ENCODE measurements at regions not wholly inside any gene's neighbourhood (a gene's known extent, or its start where the extent isn't known, plus 50 kb on each side); places are given as distances from the start of the nearest gene placed in this dataset.
"Not testable (repeated sequence)": the region's sequence is repeated elsewhere in the genome, so short reads cannot be mapped to it uniquely, and the experiment has no call there.

DNA sequence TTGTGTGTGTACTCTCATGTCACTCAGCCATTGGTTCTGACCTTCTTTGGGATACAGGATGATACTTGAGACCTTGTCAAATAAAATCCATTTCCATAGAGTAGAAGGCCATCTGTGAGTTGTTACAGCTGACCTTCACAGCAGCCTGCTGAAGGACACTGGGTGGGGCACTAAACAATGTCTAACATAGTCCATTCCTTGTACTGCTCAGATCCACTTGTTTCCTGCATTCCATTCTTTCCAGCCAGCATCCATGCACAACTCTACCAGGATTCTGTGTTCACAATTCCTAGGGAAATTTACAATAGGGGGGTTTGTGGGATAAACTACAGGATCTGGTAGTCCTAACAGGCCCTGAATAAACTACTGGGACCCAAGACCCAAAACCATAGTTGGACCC is 286.4 kb downstream of the RASEF start:
- no peak overlapping the region for H3K27ac Mint-ChIP-seq

DNA sequence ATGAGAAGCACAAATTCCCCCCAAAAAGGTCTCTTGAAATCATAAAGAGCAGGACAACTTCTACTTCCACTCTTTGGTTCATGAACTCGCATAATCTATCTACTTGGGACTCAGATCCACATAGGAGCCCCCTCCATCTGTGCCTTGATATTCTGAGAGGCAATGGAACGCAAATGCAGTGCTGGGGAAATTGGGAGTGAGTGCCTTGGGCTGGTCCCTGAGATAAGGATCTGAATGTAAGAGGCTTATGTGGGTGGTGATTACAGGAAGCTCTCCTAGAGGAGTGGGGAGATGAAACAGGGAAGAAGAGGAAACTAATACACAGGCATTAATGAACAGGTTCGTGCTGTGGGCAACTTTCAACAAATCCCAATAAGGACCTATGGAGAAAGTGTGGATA is 285.6 kb downstream of the RASEF start:
- H3K27me3 Mint-ChIP-seq = peaks cover 0 to 15% (median 8%) of the 10 kb centered on the region in 5 donors
- POLR2A ChIA-PET = no interaction called here
- ATAC-seq (no peak), DNase-seq (no peak)
- no peak overlapping the region for H3K4me3 Mint-ChIP-seq
- no peaks in the 10 kb centered on the region for H3K4me1 Mint-ChIP-seq
- peaks cover 0 to 6% (median 2%) of the 10 kb centered on the region in 9 donors for H3K9me3 Mint-ChIP-seq
- no peaks in the 10 kb centered on the region for H3K36me3 Mint-ChIP-seq
- H3K27ac Mint-ChIP-seq = no peak overlapping the region

More for the DNA sequence above, 286.4 kb downstream of the RASEF start:
- H3K9me3 Mint-ChIP-seq = peaks cover 0 to 4% (median 0%) of the 10 kb centered on the region in 9 donors
- ATAC-seq = no peak
- no peak for DNase-seq
- H3K27me3 Mint-ChIP-seq = peaks cover 0 to 15% (median 8%) of the 10 kb centered on the region in 5 donors
- no peaks in the 10 kb centered on the region for H3K4me1 Mint-ChIP-seq
- POLR2A ChIA-PET = no interaction called here
- no peaks in the 10 kb centered on the region for H3K36me3 Mint-ChIP-seq
- no peak overlapping the region for H3K4me3 Mint-ChIP-seq

DNA sequence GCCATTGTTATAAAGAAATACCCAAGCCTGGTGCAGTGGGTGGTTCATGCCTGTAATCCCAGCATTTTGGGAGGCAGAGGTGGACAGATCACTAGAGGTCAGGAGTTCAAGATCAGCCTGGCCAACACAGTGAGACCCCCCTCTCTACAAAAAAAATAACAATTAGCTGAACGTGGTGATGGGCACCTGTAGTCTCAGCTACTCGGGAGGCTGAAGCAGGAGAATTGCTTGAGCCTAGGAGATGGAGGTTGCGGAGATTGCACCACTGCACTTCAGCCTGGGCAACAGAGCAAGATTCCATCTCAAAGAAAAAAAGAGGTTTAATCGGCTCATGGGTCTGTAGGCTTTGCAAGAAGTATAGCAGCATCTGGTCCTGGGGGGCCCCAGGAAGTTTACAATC is 284.0 kb downstream of the RASEF start:
- DNase-seq, ATAC-seq, H3K4me1 Mint-ChIP-seq, H3K36me3 Mint-ChIP-seq, H3K27ac Mint-ChIP-seq, H3K4me3 Mint-ChIP-seq, POLR2A ChIA-PET, H3K9me3 Mint-ChIP-seq: not testable (repeated sequence)
- H3K27me3 Mint-ChIP-seq = peaks cover 0 to 15% (median 8%) of the 10 kb centered on the region in 5 donors

GRCh38 chr9:82780017-82780416 is 282.9 kb downstream of the RASEF start:
- Mint-ChIP-seq H3K27me3 (peaks cover 0 to 14% (median 8%) of the 10 kb centered on the region in 5 donors), H3K4me3 (no peak overlapping the region), H3K4me1 (no peaks in the 10 kb centered on the region), H3K27ac (no peak overlapping the region), H3K36me3 (no peaks in the 10 kb centered on the region), H3K9me3 (peaks cover 0 to 15% (median 2%) of the 10 kb centered on the region in 9 donors)
- ATAC-seq (no peak), DNase-seq (no peak)
- POLR2A ChIA-PET = no interaction called here

DNA sequence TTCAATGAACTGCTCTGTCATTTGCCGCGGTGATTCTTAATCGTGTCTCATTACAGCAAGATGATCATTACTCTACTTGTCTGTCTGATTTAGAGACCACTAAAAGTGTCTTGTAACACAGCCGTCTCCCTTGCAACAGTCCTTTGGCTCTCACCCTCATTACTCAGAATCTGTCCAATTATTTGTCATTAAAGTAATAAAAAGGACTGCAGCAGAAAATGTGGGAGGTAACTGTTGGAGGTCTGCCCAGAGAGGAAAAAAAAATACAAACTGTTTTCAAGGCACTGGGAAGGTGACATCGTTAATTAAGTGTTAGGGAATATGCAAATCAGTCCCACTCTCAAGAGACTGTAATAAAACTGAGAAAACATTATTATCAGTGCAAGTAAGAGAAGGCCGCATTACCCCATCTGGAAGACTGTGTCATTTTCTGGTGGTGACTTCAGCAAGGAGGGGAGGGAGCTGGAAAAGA is 281.0 kb downstream of the RASEF start:
- POLR2A ChIA-PET = no interaction called here
- no peak overlapping the region for H3K4me3 Mint-ChIP-seq
- H3K4me1 Mint-ChIP-seq = no peaks in the 10 kb centered on the region
- no peak for DNase-seq
- H3K27ac Mint-ChIP-seq = no peak overlapping the region
- peaks cover 0 to 9% (median 0%) of the 10 kb centered on the region in 5 donors for H3K27me3 Mint-ChIP-seq
- H3K9me3 Mint-ChIP-seq = peaks cover 0 to 16% (median 0%) of the 10 kb centered on the region in 9 donors
- ATAC-seq = no peak
- H3K36me3 Mint-ChIP-seq = no peaks in the 10 kb centered on the region

- H3K27me3 Mint-ChIP-seq = no peaks in the 10 kb centered on the region
- H3K27ac Mint-ChIP-seq = no peak overlapping the region
- DNase-seq (no peak), ATAC-seq (no peak)
- no peaks in the 10 kb centered on the region for H3K36me3 Mint-ChIP-seq
- POLR2A ChIA-PET = no interaction called here
- H3K9me3 Mint-ChIP-seq = peaks cover 0 to 16% (median 0%) of the 10 kb centered on the region in 9 donors
- H3K4me1 Mint-ChIP-seq = no peaks in the 10 kb centered on the region
- no peak overlapping the region for H3K4me3 Mint-ChIP-seq
Measured at GRCh38 chr9:82783045-82783444, 279.9 kb downstream of the RASEF start.

DNA sequence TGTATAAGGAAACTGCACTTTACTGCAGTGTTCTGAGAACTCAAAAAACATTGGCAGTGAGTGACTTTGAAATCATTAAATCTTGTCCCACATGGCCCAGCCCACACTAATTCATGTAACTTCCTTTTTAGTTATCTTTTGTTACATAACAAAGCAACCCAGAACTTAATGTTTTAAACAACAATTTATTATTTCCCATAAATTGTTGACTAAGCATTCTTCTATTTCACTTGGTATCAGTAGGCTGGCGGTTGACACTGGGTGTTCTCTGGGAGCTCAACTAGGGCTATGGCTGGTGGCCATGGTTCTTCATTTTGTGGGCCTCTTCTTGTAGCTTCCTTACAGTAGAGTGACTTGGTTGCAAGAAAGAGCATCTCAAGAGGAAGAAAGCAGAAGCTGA is 278.4 kb downstream of the RASEF start:
- no peaks in the 10 kb centered on the region for H3K4me1 Mint-ChIP-seq
- ATAC-seq = no peak

DNA sequence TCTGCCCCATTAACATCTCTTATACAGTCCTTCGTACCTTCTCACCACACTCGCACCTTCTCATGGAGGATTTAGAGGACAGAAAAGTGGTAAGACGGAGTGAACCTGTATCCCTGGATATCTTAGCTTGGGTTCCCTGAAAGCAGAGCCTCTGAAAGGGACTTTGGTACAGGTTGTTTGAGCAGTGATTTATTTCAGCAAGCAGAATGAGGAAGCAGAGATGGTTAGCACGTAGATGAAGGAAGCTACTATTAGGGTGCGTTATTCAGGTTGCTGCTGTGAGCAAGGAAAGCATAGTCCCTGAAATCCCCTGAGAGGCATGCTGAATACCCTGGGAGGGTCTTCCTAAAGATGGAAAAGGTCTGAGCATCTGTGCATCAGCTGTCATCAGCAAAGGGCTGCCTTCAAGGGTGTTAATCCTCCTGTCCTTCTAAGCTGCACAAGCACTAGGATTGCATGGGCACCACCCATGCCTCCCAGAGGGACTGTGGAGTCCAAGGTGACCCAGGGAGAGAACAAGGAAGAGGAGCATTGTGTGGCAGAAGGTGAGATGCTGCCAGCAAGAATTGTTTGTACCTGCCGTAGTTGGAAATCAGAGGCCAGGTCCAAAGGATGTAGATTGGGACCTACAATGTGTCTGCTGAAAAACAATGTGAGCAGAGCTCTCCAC is 273.7 kb downstream of the RASEF start:
- DNase-seq = no peak
- H3K36me3 Mint-ChIP-seq = no peaks in the 10 kb centered on the region
- peaks cover 0 to 7% (median 0%) of the 10 kb centered on the region in 5 donors for H3K27me3 Mint-ChIP-seq
- no peak overlapping the region for H3K27ac Mint-ChIP-seq
- no peak for ATAC-seq
- H3K4me3 Mint-ChIP-seq = no peak overlapping the region
- H3K4me1 Mint-ChIP-seq = no peaks in the 10 kb centered on the region
- H3K9me3 Mint-ChIP-seq = peaks cover 0 to 9% (median 0%) of the 10 kb centered on the region in 9 donors
- POLR2A ChIA-PET = no interaction called here

More for the DNA sequence above, 278.4 kb downstream of the RASEF start:
- no peak overlapping the region for H3K27ac Mint-ChIP-seq
- POLR2A ChIA-PET = no interaction called here
- DNase-seq = no peak
- H3K4me3 Mint-ChIP-seq = no peak overlapping the region
- H3K27me3 Mint-ChIP-seq = peaks cover 0 to 7% (median 0%) of the 10 kb centered on the region in 5 donors
- peaks cover 0 to 16% (median 0%) of the 10 kb centered on the region in 9 donors for H3K9me3 Mint-ChIP-seq
- H3K36me3 Mint-ChIP-seq = no peaks in the 10 kb centered on the region

- ATAC-seq = no peak
- Mint-ChIP-seq H3K27ac (no peak overlapping the region), H3K4me3 (no peak overlapping the region), H3K4me1 (no peaks in the 10 kb centered on the region), H3K9me3 (peaks cover 0 to 3% (median 0%) of the 10 kb centered on the region in 9 donors), H3K36me3 (no peaks in the 10 kb centered on the region), H3K27me3 (peaks cover 0 to 7% (median 1%) of the 10 kb centered on the region in 5 donors)
- no peak for DNase-seq
- POLR2A ChIA-PET = no interaction called here
Measured at GRCh38 chr9:82790875-82791274, 272.1 kb downstream of the RASEF start.

GRCh38 chr9:82791692-82792091 is 271.2 kb downstream of the RASEF start:
- ATAC-seq = no peak
- POLR2A ChIA-PET = no interaction called here
- H3K27ac Mint-ChIP-seq = no peak overlapping the region

GRCh38 chr9:82797534-82797933 is 265.4 kb downstream of the RASEF start:
- no peak overlapping the region for H3K27ac Mint-ChIP-seq
- no peaks in the 10 kb centered on the region for H3K36me3 Mint-ChIP-seq
- ATAC-seq (no peak), DNase-seq (no peak)
- peaks cover 0 to 1% (median 0%) of the 10 kb centered on the region in 5 donors for H3K27me3 Mint-ChIP-seq
- no peak overlapping the region for H3K4me3 Mint-ChIP-seq
- POLR2A ChIA-PET = no interaction called here
- peaks cover 0 to 4% (median 0%) of the 10 kb centered on the region in 9 donors for H3K9me3 Mint-ChIP-seq
- no peaks in the 10 kb centered on the region for H3K4me1 Mint-ChIP-seq

More at GRCh38 chr9:82791692-82792091, 271.2 kb downstream of the RASEF start:
- no peaks in the 10 kb centered on the region for H3K4me1 Mint-ChIP-seq
- peaks cover 0 to 7% (median 1%) of the 10 kb centered on the region in 5 donors for H3K27me3 Mint-ChIP-seq
- H3K9me3 Mint-ChIP-seq = peaks cover 0 to 3% (median 0%) of the 10 kb centered on the region in 9 donors
- no peak for DNase-seq
- no peaks in the 10 kb centered on the region for H3K36me3 Mint-ChIP-seq
- no peak overlapping the region for H3K4me3 Mint-ChIP-seq

GRCh38 chr9:82799286-82799685 is 263.7 kb downstream of the RASEF start:
- no peak for ATAC-seq

GRCh38 chr9:82805027-82805426 is 257.9 kb downstream of the RASEF start:
- POLR2A ChIA-PET = no interaction called here
- DNase-seq = no peak
- Mint-ChIP-seq H3K27ac (no peak overlapping the region), H3K36me3 (no peaks in the 10 kb centered on the region), H3K27me3 (peaks cover 0 to 9% (median 0%) of the 10 kb centered on the region in 5 donors), H3K4me1 (peaks cover 0 to 2% (median 0%) of the 10 kb centered on the region in 4 donors), H3K4me3 (no peak overlapping the region), H3K9me3 (peaks cover 0 to 6% (median 0%) of the 10 kb centered on the region in 9 donors)
- no peak for ATAC-seq

More at GRCh38 chr9:82799286-82799685, 263.7 kb downstream of the RASEF start:
- no peak overlapping the region for H3K4me3 Mint-ChIP-seq
- no peaks in the 10 kb centered on the region for H3K4me1 Mint-ChIP-seq
- H3K36me3 Mint-ChIP-seq = no peaks in the 10 kb centered on the region
- POLR2A ChIA-PET = no interaction called here
- H3K27ac Mint-ChIP-seq = no peak overlapping the region
- DNase-seq = no peak
- peaks cover 0 to 9% (median 0%) of the 10 kb centered on the region in 5 donors for H3K27me3 Mint-ChIP-seq
- H3K9me3 Mint-ChIP-seq = peaks cover 0 to 4% (median 0%) of the 10 kb centered on the region in 9 donors
